ENCODE measurements at regions not wholly inside any gene's neighbourhood (a gene's known extent, or its start where the extent isn't known, plus 50 kb on each side); places are given as distances from the start of the nearest gene placed in this dataset.
"Not testable (repeated sequence)": the region's sequence is repeated elsewhere in the genome, so short reads cannot be mapped to it uniquely, and the experiment has no call there.

GRCh38 chr15:39022532-39023305 lies 458.1 kb upstream of the RASGRP1 start:
- Histone ChIP-seq H3K27ac (ENCODE audit: insufficient read depth, low read length, poor library complexity, severe bottlenecking) (no peak overlapping the region), H3K4me1 (ENCODE audit: control insufficient read depth, insufficient read depth, low read length, poor library complexity, severe bottlenecking) (no peaks in the 10 kb centered on the region), H3K9me3 (ENCODE audit: control insufficient read depth, low read length) (no peaks in the 10 kb centered on the region), H3K4me3 (ENCODE audit: insufficient read depth, low read depth, low read length, poor library complexity, severe bottlenecking) (no peak overlapping the region), H3K36me3 (ENCODE audit: control insufficient read depth, insufficient read depth, low read length) (no peaks in the 10 kb centered on the region), H3K27me3 (replicated peaks; ENCODE audit: control insufficient read depth, insufficient read depth, low read length, poor library complexity, severe bottlenecking) (no peaks in the 10 kb centered on the region)
- DNase-seq, result no peak

GRCh38 chr15:39025321-39025720 lies 460.7 kb upstream of the RASGRP1 start:
- Histone ChIP-seq H3K4me3 (ENCODE audit: insufficient read depth, low read depth, low read length, poor library complexity, severe bottlenecking) (no peak overlapping the region), H3K27ac (ENCODE audit: insufficient read depth, low read length, poor library complexity, severe bottlenecking) (no peak overlapping the region), H3K36me3 (ENCODE audit: control insufficient read depth, insufficient read depth, low read length) (no peaks in the 10 kb centered on the region), H3K4me1 (ENCODE audit: control insufficient read depth, insufficient read depth, low read length, poor library complexity, severe bottlenecking) (no peaks in the 10 kb centered on the region), H3K9me3 (ENCODE audit: control insufficient read depth, low read length) (no peaks in the 10 kb centered on the region), H3K27me3 (replicated peaks; ENCODE audit: control insufficient read depth, insufficient read depth, low read length, poor library complexity, severe bottlenecking) (no peaks in the 10 kb centered on the region)
- no peak for DNase-seq

- Histone ChIP-seq H3K27me3 (replicated peaks; ENCODE audit: control insufficient read depth, insufficient read depth, low read length, poor library complexity, severe bottlenecking) (no peaks in the 10 kb centered on the region), H3K4me3 (ENCODE audit: insufficient read depth, low read depth, low read length, poor library complexity, severe bottlenecking) (no peak overlapping the region), H3K9me3 (ENCODE audit: control insufficient read depth, low read length) (no peaks in the 10 kb centered on the region), H3K36me3 (ENCODE audit: control insufficient read depth, insufficient read depth, low read length) (no peaks in the 10 kb centered on the region), H3K27ac (ENCODE audit: insufficient read depth, low read length, poor library complexity, severe bottlenecking) (no peak overlapping the region), H3K4me1 (ENCODE audit: control insufficient read depth, insufficient read depth, low read length, poor library complexity, severe bottlenecking) (no peaks in the 10 kb centered on the region)
- DNase-seq, result no peak
These were observed 461.3 kb upstream of the RASGRP1 start for GRCh38 chr15:39025881-39026280.

- no peaks in the 10 kb centered on the region for H3K4me1 ChIP-seq (ENCODE audit: control insufficient read depth, insufficient read depth, low read length, poor library complexity, severe bottlenecking)
- H3K27me3 ChIP-seq (replicated peaks; ENCODE audit: control insufficient read depth, insufficient read depth, low read length, poor library complexity, severe bottlenecking), result no peaks in the 10 kb centered on the region
- H3K4me3 ChIP-seq (ENCODE audit: insufficient read depth, low read depth, low read length, poor library complexity, severe bottlenecking), result no peak overlapping the region
- DNase-seq, result no peak
- H3K27ac ChIP-seq (ENCODE audit: insufficient read depth, low read length, poor library complexity, severe bottlenecking), result no peak overlapping the region
- no peaks in the 10 kb centered on the region for H3K9me3 ChIP-seq (ENCODE audit: control insufficient read depth, low read length)
- no peaks in the 10 kb centered on the region for H3K36me3 ChIP-seq (ENCODE audit: control insufficient read depth, insufficient read depth, low read length)
These were observed 463.5 kb upstream of the RASGRP1 start for GRCh38 chr15:39028069-39028468.

GRCh38 chr15:39029741-39030140 lies 465.1 kb upstream of the RASGRP1 start:
- H3K4me3 ChIP-seq (ENCODE audit: insufficient read depth, low read depth, low read length, poor library complexity, severe bottlenecking), result no peak overlapping the region
- no peaks in the 10 kb centered on the region for H3K36me3 ChIP-seq (ENCODE audit: control insufficient read depth, insufficient read depth, low read length)
- H3K27me3 ChIP-seq (replicated peaks; ENCODE audit: control insufficient read depth, insufficient read depth, low read length, poor library complexity, severe bottlenecking), result no peaks in the 10 kb centered on the region
- H3K4me1 ChIP-seq (ENCODE audit: control insufficient read depth, insufficient read depth, low read length, poor library complexity, severe bottlenecking), result no peaks in the 10 kb centered on the region
- no peak for DNase-seq
- H3K9me3 ChIP-seq (ENCODE audit: control insufficient read depth, low read length), result no peaks in the 10 kb centered on the region
- no peak overlapping the region for H3K27ac ChIP-seq (ENCODE audit: insufficient read depth, low read length, poor library complexity, severe bottlenecking)

- no peak overlapping the region for H3K4me3 ChIP-seq (ENCODE audit: insufficient read depth, low read depth, low read length, poor library complexity, severe bottlenecking)
- H3K36me3 ChIP-seq (ENCODE audit: control insufficient read depth, insufficient read depth, low read length), result no peaks in the 10 kb centered on the region
- H3K27ac ChIP-seq (ENCODE audit: insufficient read depth, low read length, poor library complexity, severe bottlenecking), result no peak overlapping the region
- no peaks in the 10 kb centered on the region for H3K4me1 ChIP-seq (ENCODE audit: control insufficient read depth, insufficient read depth, low read length, poor library complexity, severe bottlenecking)
- H3K9me3 ChIP-seq (ENCODE audit: control insufficient read depth, low read length), result no peaks in the 10 kb centered on the region
- H3K27me3 ChIP-seq (replicated peaks; ENCODE audit: control insufficient read depth, insufficient read depth, low read length, poor library complexity, severe bottlenecking), result no peaks in the 10 kb centered on the region
- no peak for DNase-seq
These were observed 465.9 kb upstream of the RASGRP1 start for GRCh38 chr15:39030291-39031070.

GRCh38 chr15:39031596-39031995 lies 467.0 kb upstream of the RASGRP1 start:
- no peak for DNase-seq
- Histone ChIP-seq H3K27ac (ENCODE audit: insufficient read depth, low read length, poor library complexity, severe bottlenecking) (no peak overlapping the region), H3K4me3 (ENCODE audit: insufficient read depth, low read depth, low read length, poor library complexity, severe bottlenecking) (no peak overlapping the region), H3K27me3 (replicated peaks; ENCODE audit: control insufficient read depth, insufficient read depth, low read length, poor library complexity, severe bottlenecking) (no peaks in the 10 kb centered on the region), H3K9me3 (ENCODE audit: control insufficient read depth, low read length) (no peaks in the 10 kb centered on the region), H3K36me3 (ENCODE audit: control insufficient read depth, insufficient read depth, low read length) (no peaks in the 10 kb centered on the region), H3K4me1 (ENCODE audit: control insufficient read depth, insufficient read depth, low read length, poor library complexity, severe bottlenecking) (no peaks in the 10 kb centered on the region)

- no peaks in the 10 kb centered on the region for H3K27me3 ChIP-seq (replicated peaks; ENCODE audit: control insufficient read depth, insufficient read depth, low read length, poor library complexity, severe bottlenecking)
- no peaks in the 10 kb centered on the region for H3K4me1 ChIP-seq (ENCODE audit: control insufficient read depth, insufficient read depth, low read length, poor library complexity, severe bottlenecking)
- no peak overlapping the region for H3K4me3 ChIP-seq (ENCODE audit: insufficient read depth, low read depth, low read length, poor library complexity, severe bottlenecking)
- no peaks in the 10 kb centered on the region for H3K36me3 ChIP-seq (ENCODE audit: control insufficient read depth, insufficient read depth, low read length)
- no peak for DNase-seq
- no peak overlapping the region for H3K27ac ChIP-seq (ENCODE audit: insufficient read depth, low read length, poor library complexity, severe bottlenecking)
- H3K9me3 ChIP-seq (ENCODE audit: control insufficient read depth, low read length), result no peaks in the 10 kb centered on the region
These were observed 470.2 kb upstream of the RASGRP1 start for GRCh38 chr15:39034816-39035215.

- H3K4me1 ChIP-seq (ENCODE audit: control insufficient read depth, insufficient read depth, low read length, poor library complexity, severe bottlenecking); H3K4me3 ChIP-seq (ENCODE audit: insufficient read depth, low read depth, low read length, poor library complexity, severe bottlenecking); H3K9me3 ChIP-seq (ENCODE audit: control insufficient read depth, low read length); H3K27me3 ChIP-seq (replicated peaks; ENCODE audit: control insufficient read depth, insufficient read depth, low read length, poor library complexity, severe bottlenecking); H3K36me3 ChIP-seq (ENCODE audit: control insufficient read depth, insufficient read depth, low read length); DNase-seq; H3K27ac ChIP-seq (ENCODE audit: insufficient read depth, low read length, poor library complexity, severe bottlenecking): not testable (repeated sequence)
These were observed 473.0 kb upstream of the RASGRP1 start for GRCh38 chr15:39037611-39038010.

- no peak overlapping the region for H3K27ac ChIP-seq (ENCODE audit: insufficient read depth, low read length, poor library complexity, severe bottlenecking)
- H3K27me3 ChIP-seq (replicated peaks; ENCODE audit: control insufficient read depth, insufficient read depth, low read length, poor library complexity, severe bottlenecking), result no peaks in the 10 kb centered on the region
- no peak for DNase-seq
- no peaks in the 10 kb centered on the region for H3K36me3 ChIP-seq (ENCODE audit: control insufficient read depth, insufficient read depth, low read length)
- no peak overlapping the region for H3K4me3 ChIP-seq (ENCODE audit: insufficient read depth, low read depth, low read length, poor library complexity, severe bottlenecking)
- H3K9me3 ChIP-seq (ENCODE audit: control insufficient read depth, low read length), result no peaks in the 10 kb centered on the region
- H3K4me1 ChIP-seq (ENCODE audit: control insufficient read depth, insufficient read depth, low read length, poor library complexity, severe bottlenecking), result no peaks in the 10 kb centered on the region
These were observed 476.2 kb upstream of the RASGRP1 start for GRCh38 chr15:39040861-39041260.
